Natural killer cell (primary cell): ENCODE measurements at regions not wholly inside any gene's neighbourhood (a gene's known extent, or its start where the extent isn't known, plus 50 kb on each side); places are given as distances from the start of the nearest gene placed in this dataset.

Experiments used
- ATAC-seq, 3 donors: fragments of 150-1000 bp in 2 of 3; fragments of 200-7000 bp in 1 of 3; cut with Tn5 transposase; 1 replicate in 1 of 3; 2 replicates in 2 of 3; pipeline ENCODE4 v1.10.0; 2021; ENCODE audit warnings: mild to moderate bottlenecking in 2 of 3, moderate library complexity in 2 of 3
- DNase-seq, 2 donors: peaks; one replicate each; pipeline versions ENCODE4 v3.0.0 to v3.0.0-alpha.2; 2013 to 2021; ENCODE audit warnings: mixed read lengths in 1 of 2
- H3K27ac ChIP-seq: one replicate; pipeline ENCODE4 v1.5.1; 2013; ENCODE audit warnings: mild to moderate bottlenecking, low read length
- H3K27me3 ChIP-seq: one replicate; pipeline ENCODE4 v1.6.1; 2013; ENCODE audit warnings: low read length; ENCODE audit not compliant: control insufficient read depth, insufficient read depth
- H3K36me3 ChIP-seq: one replicate; pipeline ENCODE4 v1.6.1; 2013; ENCODE audit warnings: low read length; ENCODE audit not compliant: control insufficient read depth, insufficient read depth
- H3K4me1 ChIP-seq: one replicate; pipeline ENCODE4 v1.6.1; 2013; ENCODE audit warnings: low read length; ENCODE audit not compliant: control insufficient read depth, insufficient read depth
- H3K4me3 ChIP-seq: one replicate; pipeline ENCODE4 v1.5.1; 2013; ENCODE audit warnings: low read length
- H3K9me3 ChIP-seq: one replicate; pipeline ENCODE4 v1.6.1; 2013; ENCODE audit warnings: low read length; ENCODE audit not compliant: control insufficient read depth, insufficient read depth
- H3K27ac Mint-ChIP-seq, 2 donors: one replicate each; pipeline ENCODE4 v1.8.0; 2022; ENCODE audit warnings: mild to moderate bottlenecking in 2 of 2, mixed read lengths in 2 of 2, moderate library complexity in 1 of 2
- H3K27me3 Mint-ChIP-seq, 2 donors: one replicate each; pipeline ENCODE4 v1.8.0; 2022; ENCODE audit warnings: low read depth in 2 of 2, mixed read lengths in 2 of 2
- H3K36me3 Mint-ChIP-seq: one replicate; pipeline ENCODE4 v1.8.0; 2022; ENCODE audit warnings: mixed read lengths
- H3K4me1 Mint-ChIP-seq, 2 donors: one replicate each; pipeline ENCODE4 v1.8.0; 2022; ENCODE audit warnings: mixed read lengths in 2 of 2
- H3K4me3 Mint-ChIP-seq: one replicate; pipeline ENCODE4 v1.8.0; 2022; ENCODE audit warnings: mild to moderate bottlenecking, moderate library complexity, mixed read lengths
- H3K9me3 Mint-ChIP-seq, 2 donors: one replicate each; pipeline ENCODE4 v1.8.0; 2022; ENCODE audit warnings: mixed read lengths in 2 of 2
- WGBS: methylation state at CpG from one replicate; pipeline ENCODE4 v1.1.7; 2013; ENCODE audit warnings: missing lambda C conversion rate; ENCODE audit not compliant: insufficient coverage; 5-methylcytosine and 5-hydroxymethylcytosine counted together
- intact Hi-C: fragments of 100-400 bp; cut with micrococcal nuclease; formaldehyde crosslinking; loops from one replicate; pipeline ENCODE4 v1.14.2; 2022
- TF ChIP-seq, protein P1 (sequence below): fragments of 200-600 bp; IDR thresholded peaks from one replicate; pipeline ENCODE4 v1.8.0; 2022; ENCODE audit warnings: antibody characterized with exemption

DNA sequence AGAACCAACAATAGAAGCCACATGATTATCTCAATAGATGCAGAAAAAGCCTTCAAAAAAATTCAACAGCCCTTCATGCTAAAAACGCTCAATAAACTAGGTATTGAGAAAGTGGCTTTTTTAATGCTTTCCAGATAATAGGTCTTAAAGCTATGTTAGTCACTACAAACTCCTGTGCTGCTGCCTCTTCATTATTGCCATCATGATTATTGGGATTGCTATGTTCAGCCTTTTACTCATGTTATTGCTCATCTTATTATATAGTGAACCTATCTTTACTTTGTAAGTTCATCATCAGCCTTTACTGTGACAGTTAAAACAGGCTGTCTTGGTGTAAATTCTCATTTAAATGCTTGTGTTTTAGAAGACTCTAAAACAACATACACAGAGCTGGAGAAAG is 1557.2 kb upstream of the ZEB2 start:
- Mint-ChIP-seq H3K9me3 (peaks cover 19 to 22% of the 10 kb centered on the region in 2 donors), H3K36me3 (no peaks in the 10 kb centered on the region), H3K4me3 (no peak overlapping the region), H3K27me3 (no peaks in the 10 kb centered on the region), H3K4me1 (no peaks in the 10 kb centered on the region), H3K27ac (no peak overlapping the region)
- intact Hi-C loops, result no loop called here
- no peak for DNase-seq
- H3K27me3 ChIP-seq, result no peaks in the 10 kb centered on the region
- no peaks in the 10 kb centered on the region for H3K9me3 ChIP-seq
- TF ChIP-seq, protein P1, sequence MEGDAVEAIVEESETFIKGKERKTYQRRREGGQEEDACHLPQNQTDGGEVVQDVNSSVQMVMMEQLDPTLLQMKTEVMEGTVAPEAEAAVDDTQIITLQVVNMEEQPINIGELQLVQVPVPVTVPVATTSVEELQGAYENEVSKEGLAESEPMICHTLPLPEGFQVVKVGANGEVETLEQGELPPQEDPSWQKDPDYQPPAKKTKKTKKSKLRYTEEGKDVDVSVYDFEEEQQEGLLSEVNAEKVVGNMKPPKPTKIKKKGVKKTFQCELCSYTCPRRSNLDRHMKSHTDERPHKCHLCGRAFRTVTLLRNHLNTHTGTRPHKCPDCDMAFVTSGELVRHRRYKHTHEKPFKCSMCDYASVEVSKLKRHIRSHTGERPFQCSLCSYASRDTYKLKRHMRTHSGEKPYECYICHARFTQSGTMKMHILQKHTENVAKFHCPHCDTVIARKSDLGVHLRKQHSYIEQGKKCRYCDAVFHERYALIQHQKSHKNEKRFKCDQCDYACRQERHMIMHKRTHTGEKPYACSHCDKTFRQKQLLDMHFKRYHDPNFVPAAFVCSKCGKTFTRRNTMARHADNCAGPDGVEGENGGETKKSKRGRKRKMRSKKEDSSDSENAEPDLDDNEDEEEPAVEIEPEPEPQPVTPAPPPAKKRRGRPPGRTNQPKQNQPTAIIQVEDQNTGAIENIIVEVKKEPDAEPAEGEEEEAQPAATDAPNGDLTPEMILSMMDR, result no peak
- H3K27ac ChIP-seq, result no peak overlapping the region
- H3K4me1 ChIP-seq, result no peaks in the 10 kb centered on the region
- no peak for ATAC-seq
- H3K4me3 ChIP-seq, result no peak overlapping the region
- WGBS, result no CpG with 5 or more reads among the region's 1 CpG
- H3K36me3 ChIP-seq, result no peaks in the 10 kb centered on the region

DNA sequence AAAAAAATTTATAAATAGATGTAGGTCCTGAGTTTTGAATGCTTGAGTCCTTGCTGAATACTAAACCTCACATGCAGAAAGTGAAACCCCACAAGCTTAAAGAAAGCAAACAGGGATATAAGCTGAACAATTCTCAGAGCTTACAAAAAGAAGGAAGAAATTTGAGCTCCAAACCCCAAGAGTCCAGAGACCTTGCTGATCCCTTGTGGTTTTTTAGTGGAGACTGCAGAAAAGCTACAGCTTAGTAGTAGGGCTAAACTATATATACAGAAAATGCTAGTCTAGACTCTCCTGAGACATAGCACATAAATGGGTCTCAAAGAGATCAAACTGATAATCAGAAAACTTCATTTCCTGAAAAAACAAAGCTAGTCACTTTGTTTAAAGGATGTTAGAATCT is 1548.1 kb upstream of the ZEB2 start:
- Mint-ChIP-seq H3K27me3 (no peaks in the 10 kb centered on the region), H3K4me3 (no peak overlapping the region), H3K9me3 (peaks cover 7 to 20% of the 10 kb centered on the region in 2 donors), H3K4me1 (no peaks in the 10 kb centered on the region), H3K27ac (no peak overlapping the region), H3K36me3 (peaks cover 9% of the 10 kb centered on the region)
- TF ChIP-seq, protein P1, result no peak
- no peak for DNase-seq
- intact Hi-C loops, result no loop called here
- no peaks in the 10 kb centered on the region for H3K36me3 ChIP-seq
- H3K4me1 ChIP-seq, result no peaks in the 10 kb centered on the region
- no peak overlapping the region for H3K4me3 ChIP-seq
- no peak overlapping the region for H3K27ac ChIP-seq
- no peaks in the 10 kb centered on the region for H3K9me3 ChIP-seq
- ATAC-seq, result no peak
- no peaks in the 10 kb centered on the region for H3K27me3 ChIP-seq

- no peak overlapping the region for H3K4me3 ChIP-seq
- peaks cover 5 to 8% of the 10 kb centered on the region in 2 donors for H3K9me3 Mint-ChIP-seq
- H3K36me3 ChIP-seq, result no peaks in the 10 kb centered on the region
- ATAC-seq (no peak), DNase-seq (no peak)
- no peak overlapping the region for H3K27ac ChIP-seq
- no peaks in the 10 kb centered on the region for H3K4me1 Mint-ChIP-seq
- no peak overlapping the region for H3K4me3 Mint-ChIP-seq
- no peaks in the 10 kb centered on the region for H3K27me3 Mint-ChIP-seq
- WGBS, result 100% methylated on average over 1 of the region's 1 CpG
- no peak overlapping the region for H3K27ac Mint-ChIP-seq
- no peaks in the 10 kb centered on the region for H3K4me1 ChIP-seq
- H3K9me3 ChIP-seq, result peaks cover 4% of the 10 kb centered on the region
- no peaks in the 10 kb centered on the region for H3K27me3 ChIP-seq
- intact Hi-C loops, result no loop called here
- TF ChIP-seq, protein P1, result no peak
- H3K36me3 Mint-ChIP-seq, result no peaks in the 10 kb centered on the region
Observed at GRCh38 chr2:146048141-146048540, 1528.2 kb upstream of the ZEB2 start.

DNA sequence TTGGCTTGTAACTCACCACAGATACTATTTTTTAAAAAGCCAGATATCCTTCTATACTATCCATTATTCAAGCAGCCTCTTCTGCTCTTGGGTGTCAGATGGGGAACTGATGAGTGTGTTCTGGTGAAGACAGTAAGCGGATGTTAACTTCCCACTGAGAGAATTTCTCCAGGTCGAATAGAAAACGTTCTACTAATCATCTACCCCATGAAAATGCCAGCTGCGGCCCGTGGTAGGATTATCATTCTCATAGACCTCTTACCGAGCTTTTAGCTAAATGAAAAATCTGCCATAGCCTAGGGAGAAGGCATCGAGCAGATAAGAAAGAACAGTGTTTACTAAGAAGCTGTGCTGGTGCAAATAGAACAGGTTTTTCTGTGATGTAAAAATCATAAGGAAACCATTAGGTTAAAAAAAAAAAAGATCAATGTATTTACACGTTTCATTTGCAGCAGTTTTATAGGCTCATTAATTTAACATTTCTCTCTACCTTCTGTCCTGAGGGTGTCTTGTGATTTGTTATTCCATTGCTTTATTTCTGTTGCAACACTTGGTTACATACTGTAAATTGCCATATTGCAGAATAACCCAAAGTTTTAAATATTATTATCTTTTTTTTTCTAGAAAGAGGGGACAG is 1521.5 kb upstream of the ZEB2 start:
- no peak overlapping the region for H3K27ac Mint-ChIP-seq
- H3K9me3 Mint-ChIP-seq, result peaks cover 0 to 6% of the 10 kb centered on the region in 2 donors
- no peaks in the 10 kb centered on the region for H3K36me3 Mint-ChIP-seq
- TF ChIP-seq, protein P1, result no peak
- Histone ChIP-seq H3K27ac (no peak overlapping the region), H3K4me3 (no peak overlapping the region), H3K36me3 (no peaks in the 10 kb centered on the region), H3K9me3 (no peaks in the 10 kb centered on the region), H3K27me3 (no peaks in the 10 kb centered on the region), H3K4me1 (no peaks in the 10 kb centered on the region)
- intact Hi-C loops, result no loop called here
- H3K4me1 Mint-ChIP-seq, result no peaks in the 10 kb centered on the region
- no peak for DNase-seq
- no peaks in the 10 kb centered on the region for H3K27me3 Mint-ChIP-seq
- H3K4me3 Mint-ChIP-seq, result no peak overlapping the region
- ATAC-seq, result no peak
- 80% methylated on average over 4 of the region's 8 CpGs for WGBS
